B cell (primary cell): ENCODE measurements at regions not wholly inside any gene's neighbourhood (a gene's known extent, or its start where the extent isn't known, plus 50 kb on each side); places are given as distances from the start of the nearest gene placed in this dataset.

Experiments
- ATAC-seq: fragments of 200-7000 bp; cut with Tn5 transposase; one replicate; pipeline ENCODE4 v1.10.0; 2021; ENCODE audit warnings: low read depth, mild to moderate bottlenecking, moderate number of reproducible peaks, moderate library complexity
- CTCF ChIA-PET: fragments of 350-600 bp; sonication (Branson Sonifier 250); formaldehyde crosslinking; loops from one replicate; lab custom pipeline; 2021; ENCODE audit warnings: antibody characterized with exemption, inconsistent platforms; lab: Charles Lee
- POLR2A ChIA-PET: fragments of 350-600 bp; sonication (Branson Sonifier 250); formaldehyde crosslinking; loops from one replicate; lab custom pipeline; 2021; ENCODE audit warnings: antibody characterized with exemption; lab: Charles Lee
- DNase-seq: peaks from one replicate; pipeline ENCODE4 v3.0.0; 2013
- H2AFZ ChIP-seq: 2 replicates; pipeline ENCODE4 v1.6.1; 2012; ENCODE audit warnings: mild to moderate bottlenecking, low read depth, low read length; ENCODE audit not compliant: insufficient read depth, poor library complexity, severe bottlenecking
- H3K27ac ChIP-seq, 2 donors: 1 replicate in 1 of 2; 2 replicates in 1 of 2; pipeline ENCODE4 v1.5.1; 2012 to 2013; ENCODE audit warnings: low read length in 2 of 2, mild to moderate bottlenecking in 2 of 2, moderate library complexity in 1 of 2
- H3K27me3 ChIP-seq, 4 experiments: fragments of 200-600 bp in 1 of 4; sonication (generic) in 1 of 4; replicated peaks in 1 of 4; 1 replicate in 2 of 4; 2 replicates in 2 of 4; pipeline versions ENCODE4 v1.6.1 to v1.7.0; 2013 to 2016; ENCODE audit warnings: low read length in 3 of 4, mild to moderate bottlenecking in 2 of 4, mixed read lengths in 1 of 4, moderate library complexity in 1 of 4; ENCODE audit not compliant: insufficient read depth in 4 of 4, control insufficient read depth in 3 of 4; ENCODE audit errors: control extremely low read depth in 1 of 4
- H3K36me3 ChIP-seq, 2 experiments: replicated peaks in 1 of 2; 1 replicate in 1 of 2; 2 replicates in 1 of 2; pipeline versions ENCODE4 v1.6.1 to v1.7.1; 2013; ENCODE audit warnings: low read length in 1 of 2; ENCODE audit not compliant: insufficient read depth in 2 of 2, control insufficient read depth in 1 of 2; ENCODE audit errors: control extremely low read depth in 1 of 2, extremely low read depth in 1 of 2
- H3K4me1 ChIP-seq, 2 donors: fragments of 200-600 bp in 1 of 2; sonication (generic) in 1 of 2; 1 replicate in 1 of 2; 2 replicates in 1 of 2; pipeline versions ENCODE4 v1.5.1 to v1.6.1; 2013 to 2017; ENCODE audit warnings: low read length in 2 of 2; ENCODE audit not compliant: control insufficient read depth in 2 of 2, insufficient read depth in 2 of 2
- H3K4me2 ChIP-seq: replicated peaks from 2 replicates; pipeline ENCODE3; 2012; ENCODE audit warnings: mild to moderate bottlenecking, low read depth, low read length; ENCODE audit not compliant: poor library complexity, severe bottlenecking
- H3K4me3 ChIP-seq, 5 experiments: fragments of 200-600 bp in 1 of 5; sonication (generic) in 1 of 5; 1 replicate in 3 of 5; 2 replicates in 2 of 5; pipeline versions ENCODE4 v1.5.1 to v1.7.0; 2011 to 2016; ENCODE audit warnings: low read length in 4 of 5, mild to moderate bottlenecking in 4 of 5, low read depth in 2 of 5, control low read depth in 1 of 5, moderate library complexity in 1 of 5; ENCODE audit not compliant: insufficient read depth in 1 of 5; ENCODE audit errors: control extremely low read depth in 1 of 5, extremely low read depth in 1 of 5
- H3K79me2 ChIP-seq: fragments of 200-600 bp; sonication (generic); one replicate; pipeline ENCODE4 v1.6.0; 2016; ENCODE audit warnings: low read length; ENCODE audit not compliant: control insufficient read depth, insufficient read depth
- H3K9ac ChIP-seq: fragments of 200-600 bp; sonication (generic); 2 replicates; pipeline ENCODE4 v1.6.1; 2017; ENCODE audit warnings: mild to moderate bottlenecking, low read length, moderate library complexity
- H3K9me3 ChIP-seq, 3 donors: one replicate each; pipeline versions ENCODE4 v1.6.1 to v1.7.1; 2013; ENCODE audit warnings: low read length in 2 of 3; ENCODE audit not compliant: control insufficient read depth in 2 of 3, insufficient read depth in 1 of 3; ENCODE audit errors: control extremely low read depth in 1 of 3
- H4K20me1 ChIP-seq: 2 replicates; pipeline ENCODE4 v1.6.0; 2012; ENCODE audit warnings: mild to moderate bottlenecking, low read length; ENCODE audit not compliant: insufficient read depth, control insufficient read depth, poor library complexity, severe bottlenecking
- H3K27ac Mint-ChIP-seq: one replicate; pipeline ENCODE4 v1.8.0; 2021; ENCODE audit warnings: mixed read lengths
- H3K27me3 Mint-ChIP-seq: one replicate; pipeline ENCODE4 v1.8.0; 2021; ENCODE audit warnings: mixed read lengths
- H3K4me1 Mint-ChIP-seq: one replicate; pipeline ENCODE4 v1.8.0; 2021; ENCODE audit warnings: mixed read lengths
- H3K4me3 Mint-ChIP-seq: one replicate; pipeline ENCODE4 v1.8.0; 2021; ENCODE audit warnings: mixed read lengths
- H3K9me3 Mint-ChIP-seq: one replicate; pipeline ENCODE4 v1.8.0; 2022; ENCODE audit warnings: mixed read lengths; ENCODE audit not compliant: insufficient read depth
- CTCF ChIP-seq: fragments of 200-600 bp; IDR thresholded peaks from one replicate; pipeline ENCODE4 v1.8.0; 2022; ENCODE audit warnings: antibody characterized with exemption, mild to moderate bottlenecking
- EZH2 ChIP-seq: IDR thresholded peaks from 2 replicates; pipeline ENCODE4 v1.6.1; 2012; ENCODE audit warnings: borderline replicate concordance, low read depth, mild to moderate bottlenecking, moderate library complexity, low read length; ENCODE audit not compliant: insufficient read depth, poor library complexity, severe bottlenecking
- WGBS: methylation state at CpG from one replicate; pipeline ENCODE4 v1.1.5; 2013; ENCODE audit warnings: missing lambda C conversion rate; ENCODE audit not compliant: insufficient coverage; 5-methylcytosine and 5-hydroxymethylcytosine counted together
- intact Hi-C: fragments of 100-400 bp; cut with micrococcal nuclease; formaldehyde crosslinking; loops from one replicate; pipeline ENCODE4 v1.10.0; 2022

- Histone ChIP-seq H3K27me3 (no peaks in the 10 kb centered on the region), H4K20me1 (no peaks in the 10 kb centered on the region), H3K4me1 (no peaks in the 10 kb centered on the region), H3K9ac (no peak overlapping the region), H3K4me2 (no peak overlapping the region), H3K9me3 (peaks cover 0 to 7% (median 5%) of the 10 kb centered on the region in 3 donors), H3K4me3 (no peak overlapping the region), H3K36me3 (no peaks in the 10 kb centered on the region), H2AFZ (no peak overlapping the region), H3K27ac (no peak overlapping the region), H3K79me2 (no peaks in the 10 kb centered on the region)
- TF ChIP-seq CTCF, result no peak
- TF ChIP-seq EZH2, result no peak
- peaks cover 15% of the 10 kb centered on the region for H3K9me3 Mint-ChIP-seq
- intact Hi-C loops, result no loop called here
- ChIA-PET POLR2A (no interaction called here), CTCF (no interaction called here)
- H3K4me1 Mint-ChIP-seq, result no peaks in the 10 kb centered on the region
- H3K27ac Mint-ChIP-seq, result no peak overlapping the region
- ATAC-seq, result no peak
- H3K4me3 Mint-ChIP-seq, result no peak overlapping the region
- H3K27me3 Mint-ChIP-seq, result no peaks in the 10 kb centered on the region
- no peak for DNase-seq
Observed at GRCh38 chr17:53033297-53033696, 789.4 kb upstream of the KIF2B start.

GRCh38 chr17:53032861-53033271 lies 789.9 kb upstream of the KIF2B start:
- Mint-ChIP-seq H3K4me1 (no peaks in the 10 kb centered on the region), H3K27me3 (no peaks in the 10 kb centered on the region)
- H3K36me3 ChIP-seq, result no peaks in the 10 kb centered on the region

More at GRCh38 chr17:53032861-53033271, 789.9 kb upstream of the KIF2B start:
- Histone ChIP-seq H4K20me1 (no peaks in the 10 kb centered on the region), H3K9ac (no peak overlapping the region), H3K9me3 (peaks cover 0 to 7% (median 5%) of the 10 kb centered on the region in 3 donors), H3K27ac (no peak overlapping the region), H2AFZ (no peak overlapping the region), H3K79me2 (no peaks in the 10 kb centered on the region), H3K4me2 (no peak overlapping the region), H3K27me3 (no peaks in the 10 kb centered on the region), H3K4me3 (no peak overlapping the region), H3K4me1 (no peaks in the 10 kb centered on the region)
- POLR2A ChIA-PET, result no interaction called here
- Mint-ChIP-seq H3K27ac (no peak overlapping the region), H3K9me3 (peaks cover 19% of the 10 kb centered on the region), H3K4me3 (no peak overlapping the region)
- 13% methylated on average over 2 of the region's 3 CpGs for WGBS
- CTCF ChIA-PET, result no interaction called here
- intact Hi-C loops, result no loop called here
- TF ChIP-seq CTCF, result no peak
- no peak for TF ChIP-seq EZH2
- DNase-seq (no peak), ATAC-seq (no peak)
